H9 (cell line): ENCODE measurements at regions not wholly inside any gene's neighbourhood (a gene's known extent, or its start where the extent isn't known, plus 50 kb on each side); places are given as distances from the start of the nearest gene placed in this dataset.

Source experiments
- DNase-seq: peaks from one replicate; pipeline ENCODE4 v3.0.0-alpha.2; 2017
- H2AFZ ChIP-seq: one replicate; pipeline ENCODE4 v1.6.1; 2013; ENCODE audit warnings: mild to moderate bottlenecking, low read length, control low read depth, moderate library complexity
- H2AK5ac ChIP-seq: 2 replicates; pipeline ENCODE4 v1.6.1; 2013; ENCODE audit warnings: low read length, control low read depth, mixed read lengths; ENCODE audit not compliant: insufficient read length
- H2BK120ac ChIP-seq: one replicate; pipeline ENCODE4 v1.6.1; 2013; ENCODE audit warnings: low read depth, mild to moderate bottlenecking, low read length, control low read depth, inconsistent platforms; ENCODE audit not compliant: poor library complexity, severe bottlenecking
- H2BK12ac ChIP-seq: 2 replicates; pipeline ENCODE4 v1.6.1; 2013; ENCODE audit warnings: low read length, control low read depth, mixed read lengths, low read depth; ENCODE audit not compliant: insufficient read length
- H2BK15ac ChIP-seq: 2 replicates; pipeline ENCODE4 v1.6.1; 2013; ENCODE audit warnings: low read depth, low read length, control low read depth
- H2BK20ac ChIP-seq: one replicate; pipeline ENCODE4 v1.6.1; 2013; ENCODE audit warnings: low read depth, mild to moderate bottlenecking, low read length, control low read depth, inconsistent platforms; ENCODE audit not compliant: poor library complexity, severe bottlenecking
- H2BK5ac ChIP-seq: 2 replicates; pipeline ENCODE4 v1.6.1; 2013; ENCODE audit warnings: low read length, control low read depth, mixed read lengths; ENCODE audit not compliant: insufficient read length
- H3K14ac ChIP-seq: 2 replicates; pipeline ENCODE4 v1.6.1; 2013; ENCODE audit warnings: low read length, control low read depth; ENCODE audit not compliant: insufficient read depth
- H3K18ac ChIP-seq: 2 replicates; pipeline ENCODE4 v1.6.1; 2013; ENCODE audit warnings: low read depth, mild to moderate bottlenecking, mixed read lengths, low read length, control low read depth; ENCODE audit not compliant: insufficient read length
- H3K23ac ChIP-seq: 2 replicates; pipeline ENCODE4 v1.6.1; 2013; ENCODE audit warnings: low read length, control low read depth, mixed read lengths, low read depth; ENCODE audit not compliant: insufficient read length
- H3K23me2 ChIP-seq: 2 replicates; pipeline ENCODE4 v1.6.1; 2013; ENCODE audit warnings: low read depth, mild to moderate bottlenecking, mixed read lengths, low read length, control low read depth; ENCODE audit not compliant: insufficient read length, poor library complexity, severe bottlenecking
- H3K27ac ChIP-seq: 2 replicates; pipeline ENCODE4 v1.5.1; 2013; ENCODE audit warnings: low read length, control low read depth, mixed read lengths, low read depth; ENCODE audit not compliant: insufficient read length
- H3K27me3 ChIP-seq: 2 replicates; pipeline ENCODE4 v1.6.1; 2013; ENCODE audit warnings: low read length, control low read depth, inconsistent platforms; ENCODE audit not compliant: insufficient read depth
- H3K4ac ChIP-seq: 2 replicates; pipeline ENCODE4 v1.6.1; 2013; ENCODE audit warnings: low read depth, mild to moderate bottlenecking, control low read depth, inconsistent platforms, low read length, moderate library complexity
- H3K4me1 ChIP-seq: 2 replicates; pipeline ENCODE4 v1.6.1; 2013; ENCODE audit warnings: low read length, control low read depth, inconsistent platforms; ENCODE audit not compliant: insufficient read depth
- H3K4me2 ChIP-seq: 2 replicates; pipeline ENCODE4 v1.6.1; 2013; ENCODE audit warnings: low read length, control low read depth, mixed read lengths; ENCODE audit not compliant: insufficient read length, insufficient read depth
- H3K56ac ChIP-seq: 2 replicates; pipeline ENCODE4 v1.6.1; 2013; ENCODE audit warnings: low read depth, mild to moderate bottlenecking, mixed read lengths, low read length, control low read depth; ENCODE audit not compliant: insufficient read length
- H3K79me1 ChIP-seq: 2 replicates; pipeline ENCODE4 v1.6.1; 2013; ENCODE audit warnings: low read depth, mild to moderate bottlenecking, moderate library complexity, low read length, control low read depth, inconsistent platforms; ENCODE audit not compliant: insufficient read depth, poor library complexity, severe bottlenecking
- H3K79me2 ChIP-seq: 2 replicates; pipeline ENCODE4 v1.6.1; 2013; ENCODE audit warnings: low read length, control low read depth, inconsistent platforms; ENCODE audit not compliant: insufficient read depth
- H3K9ac ChIP-seq: 2 replicates; pipeline ENCODE4 v1.6.1; 2013; ENCODE audit warnings: low read length, control low read depth, mixed read lengths; ENCODE audit not compliant: insufficient read length; ENCODE audit errors: extremely low read depth
- H3K9me3 ChIP-seq: one replicate; pipeline ENCODE4 v1.6.1; 2013; ENCODE audit warnings: low read depth, low read length, inconsistent platforms; ENCODE audit not compliant: control insufficient read depth
- H3T11ph ChIP-seq: one replicate; pipeline ENCODE4 v1.6.1; 2013; ENCODE audit warnings: mild to moderate bottlenecking, low read length, control low read depth, inconsistent platforms
- H4K20me1 ChIP-seq: one replicate; pipeline ENCODE4 v1.6.1; 2013; ENCODE audit not compliant: control insufficient read depth, insufficient read length, insufficient read depth
- H4K5ac ChIP-seq: 2 replicates; pipeline ENCODE4 v1.6.1; 2013; ENCODE audit warnings: low read depth, mild to moderate bottlenecking, mixed read lengths, low read length, control low read depth; ENCODE audit not compliant: insufficient read length
- H4K8ac ChIP-seq: replicated peaks from 2 replicates; pipeline ENCODE4 v1.6.1; 2013; ENCODE audit warnings: low read length, control low read depth, mixed read lengths, low read depth; ENCODE audit not compliant: insufficient read length
- H4K91ac ChIP-seq: 2 replicates; pipeline ENCODE4 v1.6.1; 2013; ENCODE audit warnings: low read depth, mild to moderate bottlenecking, moderate library complexity, mixed read lengths, low read length, control low read depth; ENCODE audit not compliant: insufficient read length
- H3K27ac Mint-ChIP-seq, 3 experiments: 2 replicates in 2 of 3; 3 replicates in 1 of 3; pipeline ENCODE4 v1.8.0; 2020 to 2021; ENCODE audit warnings: mixed read lengths in 3 of 3, mild to moderate bottlenecking in 1 of 3, moderate library complexity in 1 of 3
- H3K27me3 Mint-ChIP-seq: 2 replicates; pipeline ENCODE4 v1.8.0; 2021; ENCODE audit warnings: low read depth, mild to moderate bottlenecking, moderate library complexity, mixed read lengths
- H3K36me3 Mint-ChIP-seq, 3 experiments: 2 replicates in 2 of 3; 3 replicates in 1 of 3; pipeline ENCODE4 v1.8.0; 2020 to 2021; ENCODE audit warnings: low read depth in 3 of 3, mixed read lengths in 3 of 3; ENCODE audit not compliant: insufficient read depth in 1 of 3
- H3K4me1 Mint-ChIP-seq, 2 experiments: 2 replicates each; pipeline ENCODE4 v1.8.0; 2020; ENCODE audit warnings: mixed read lengths in 2 of 2
- H3K4me3 Mint-ChIP-seq, 2 experiments: 2 replicates in 1 of 2; 3 replicates in 1 of 2; pipeline ENCODE4 v1.8.0; 2020 to 2021; ENCODE audit warnings: mild to moderate bottlenecking in 2 of 2, mixed read lengths in 2 of 2, moderate library complexity in 1 of 2
- H3K9me3 Mint-ChIP-seq, 2 experiments: 2 replicates in 1 of 2; 3 replicates in 1 of 2; pipeline ENCODE4 v1.8.0; 2020; ENCODE audit warnings: mild to moderate bottlenecking in 2 of 2, mixed read lengths in 2 of 2, moderate library complexity in 1 of 2
- TF ChIP-seq, protein P1 (sequence below): fragments of 200-600 bp; sonication (generic); conservative IDR thresholded peaks from 3 replicates; pipeline ENCODE4 v1.8.0; 2021; ENCODE audit warnings: antibody characterized with exemption, mild to moderate bottlenecking

GRCh38 chr11:88229303-88229702 is 54.1 kb upstream of the RAB38 start:
- Histone ChIP-seq H4K8ac (no peak overlapping the region), H3K23me2 (no peaks in the 10 kb centered on the region), H2BK15ac (no peak overlapping the region), H3K4me2 (no peak overlapping the region), H3K79me1 (no peaks in the 10 kb centered on the region), H3K4me1 (no peaks in the 10 kb centered on the region), H2BK5ac (no peak overlapping the region), H4K20me1 (no peaks in the 10 kb centered on the region), H3K4ac (no peak overlapping the region), H4K91ac (no peak overlapping the region), H3K79me2 (no peaks in the 10 kb centered on the region), H2AK5ac (no peak overlapping the region), H3K9me3 (peaks cover 5% of the 10 kb centered on the region), H3K14ac (no peak overlapping the region), H2BK120ac (no peak overlapping the region), H2BK20ac (no peak overlapping the region), H3K9ac (no peak overlapping the region), H3K27me3 (no peaks in the 10 kb centered on the region), H3T11ph (no peak overlapping the region), H2BK12ac (no peak overlapping the region), H3K56ac (no peak overlapping the region), H3K23ac (no peak overlapping the region), H4K5ac (no peak overlapping the region), H2AFZ (no peak overlapping the region), H3K18ac (no peak overlapping the region), H3K27ac (no peak overlapping the region)
- Mint-ChIP-seq H3K4me1 (peaks cover 0 to 2% of the 10 kb centered on the region in 2 experiments; a peak in 1 of 4 replicates), H3K27ac (no peak overlapping the region), H3K36me3 (peaks cover 11 to 46% (median 25%) of the 10 kb centered on the region in 3 experiments), H3K4me3 (no peak overlapping the region), H3K27me3 (no peaks in the 10 kb centered on the region; the same call in 1 of the 2 replicates), H3K9me3 (peaks cover 34 to 45% of the 10 kb centered on the region in 2 experiments)
- no peak for DNase-seq
- TF ChIP-seq, protein P1, sequence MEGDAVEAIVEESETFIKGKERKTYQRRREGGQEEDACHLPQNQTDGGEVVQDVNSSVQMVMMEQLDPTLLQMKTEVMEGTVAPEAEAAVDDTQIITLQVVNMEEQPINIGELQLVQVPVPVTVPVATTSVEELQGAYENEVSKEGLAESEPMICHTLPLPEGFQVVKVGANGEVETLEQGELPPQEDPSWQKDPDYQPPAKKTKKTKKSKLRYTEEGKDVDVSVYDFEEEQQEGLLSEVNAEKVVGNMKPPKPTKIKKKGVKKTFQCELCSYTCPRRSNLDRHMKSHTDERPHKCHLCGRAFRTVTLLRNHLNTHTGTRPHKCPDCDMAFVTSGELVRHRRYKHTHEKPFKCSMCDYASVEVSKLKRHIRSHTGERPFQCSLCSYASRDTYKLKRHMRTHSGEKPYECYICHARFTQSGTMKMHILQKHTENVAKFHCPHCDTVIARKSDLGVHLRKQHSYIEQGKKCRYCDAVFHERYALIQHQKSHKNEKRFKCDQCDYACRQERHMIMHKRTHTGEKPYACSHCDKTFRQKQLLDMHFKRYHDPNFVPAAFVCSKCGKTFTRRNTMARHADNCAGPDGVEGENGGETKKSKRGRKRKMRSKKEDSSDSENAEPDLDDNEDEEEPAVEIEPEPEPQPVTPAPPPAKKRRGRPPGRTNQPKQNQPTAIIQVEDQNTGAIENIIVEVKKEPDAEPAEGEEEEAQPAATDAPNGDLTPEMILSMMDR: no peak
